ENCODE measurements at regions not wholly inside any gene's neighbourhood (a gene's known extent, or its start where the extent isn't known, plus 50 kb on each side); places are given as distances from the start of the nearest gene placed in this dataset.

DNA sequence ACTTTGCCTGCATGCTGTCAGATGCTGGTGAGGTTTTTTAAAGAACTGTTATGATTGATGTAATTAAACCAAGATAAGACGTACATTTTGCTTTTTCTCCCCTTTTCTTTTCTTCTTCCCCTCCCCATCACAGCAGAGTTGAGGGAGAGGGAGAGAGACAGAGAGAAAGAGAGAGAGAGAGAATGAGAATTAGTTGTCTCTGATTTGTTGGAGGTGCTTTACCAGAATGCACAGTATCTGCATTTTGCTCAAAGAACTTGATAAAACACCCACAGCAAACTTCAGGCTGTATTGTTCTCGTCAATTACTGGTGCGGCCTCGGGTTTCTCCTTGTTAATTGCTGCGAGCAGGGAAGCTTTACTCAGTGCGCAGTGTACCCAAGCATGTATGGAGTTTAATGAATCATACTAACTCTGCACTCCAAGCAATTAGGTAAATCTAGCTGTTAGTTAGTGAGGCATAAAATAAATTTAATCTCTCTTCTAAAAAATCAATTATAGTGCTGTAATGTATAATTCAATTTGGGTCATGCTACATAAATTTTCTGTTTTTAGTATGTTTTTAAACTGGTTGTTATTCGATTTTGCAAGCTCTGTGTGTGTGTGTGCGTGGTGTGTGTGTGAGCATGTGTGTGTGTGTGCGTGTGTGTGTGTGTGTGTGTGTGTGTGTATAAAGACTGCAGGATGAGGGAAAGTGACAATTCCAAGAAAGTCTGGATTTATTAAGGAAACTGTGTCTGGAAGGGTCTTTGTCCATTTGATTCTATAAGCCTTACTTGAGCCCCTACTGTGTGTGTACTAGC, 273.4 kb downstream of the TLE3 start:
- TF ChIP-seq EP300 (IDR thresholded peaks at IDR 0.05) (no peak), POLR2A (IDR thresholded peaks at IDR 0.05; ENCODE audit: low read depth) (no peak)

Measured in esophagus muscularis mucosa (tissue), 2 donors.